Activated B cell treated with CpG ODN at 0.5 μM for 24 hours (primary cell): ENCODE measurements at regions not wholly inside any gene's neighbourhood (a gene's known extent, or its start where the extent isn't known, plus 50 kb on each side); places are given as distances from the start of the nearest gene placed in this dataset.

Source experiments
- ATAC-seq: fragments of 200-7000 bp; cut with Tn5 transposase; one replicate; pipeline ENCODE4 v1.10.0; 2021; ENCODE audit warnings: low read depth, mild to moderate bottlenecking, moderate library complexity
- CTCF ChIA-PET: fragments of 350-600 bp; sonication (Branson Sonifier 250); formaldehyde crosslinking; loops from one replicate; lab custom pipeline; 2021; ENCODE audit warnings: antibody characterized with exemption; lab: Charles Lee
- POLR2A ChIA-PET: fragments of 350-600 bp; sonication (Branson Sonifier 250); formaldehyde crosslinking; loops from one replicate; lab custom pipeline; 2021; ENCODE audit warnings: antibody characterized with exemption; lab: Charles Lee
- DNase-seq: peaks from one replicate; pipeline ENCODE4 v3.0.0; 2022
- H3K27ac Mint-ChIP-seq: one replicate; pipeline ENCODE4 v1.8.0; 2020; ENCODE audit warnings: mixed read lengths
- H3K27me3 Mint-ChIP-seq: one replicate; pipeline ENCODE4 v1.8.0; 2021; ENCODE audit warnings: mixed read lengths
- H3K36me3 Mint-ChIP-seq: one replicate; pipeline ENCODE4 v1.8.0; 2021; ENCODE audit warnings: low read depth, mixed read lengths
- H3K4me1 Mint-ChIP-seq: one replicate; pipeline ENCODE4 v1.8.0; 2021; ENCODE audit warnings: mixed read lengths
- H3K4me3 Mint-ChIP-seq: one replicate; pipeline ENCODE4 v1.8.0; 2020; ENCODE audit warnings: mild to moderate bottlenecking, mixed read lengths
- H3K9me3 Mint-ChIP-seq: one replicate; pipeline ENCODE4 v1.8.0; 2020; ENCODE audit warnings: mixed read lengths
- intact Hi-C: fragments of 100-400 bp; cut with micrococcal nuclease; formaldehyde crosslinking; loops from one replicate; pipeline ENCODE4 v1.15.1; 2024
- TF ChIP-seq, protein P1 (sequence below): fragments of 200-600 bp; IDR thresholded peaks from one replicate; pipeline ENCODE4 v1.8.0; 2022; ENCODE audit warnings: antibody characterized with exemption, mild to moderate bottlenecking

DNA sequence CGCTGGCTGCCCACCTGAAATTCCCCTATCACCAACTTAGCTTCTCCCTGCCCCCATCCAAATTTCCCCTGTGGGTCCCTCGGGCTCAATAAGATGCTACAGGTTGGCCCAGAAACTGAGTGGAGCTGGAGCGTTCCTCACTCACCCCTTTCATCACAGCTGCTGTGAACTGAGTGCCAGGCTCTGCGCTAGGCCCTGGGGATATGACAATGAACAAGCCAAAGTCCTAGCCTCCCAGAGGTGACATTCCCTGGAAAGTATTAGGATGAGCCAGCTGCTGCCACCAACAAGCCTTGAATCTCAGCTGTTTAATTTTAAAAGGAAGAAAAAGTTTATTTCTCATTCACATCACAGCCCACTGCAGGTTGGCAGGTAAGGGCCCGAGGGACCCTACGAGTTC is 86.6 kb upstream of the EYA2 start:
- Mint-ChIP-seq H3K9me3 (no peaks in the 10 kb centered on the region), H3K27ac (no peak overlapping the region), H3K27me3 (peaks cover 22% of the 10 kb centered on the region), H3K36me3 (no peaks in the 10 kb centered on the region), H3K4me3 (no peak overlapping the region), H3K4me1 (no peaks in the 10 kb centered on the region)
- ATAC-seq (no peak), DNase-seq (no peak)
- CTCF ChIA-PET: interaction anchor here (0.6 kb wide), 1 partner anchor 768 kb away, joined by 4 read pairs; no protein-coding TSS in a partner anchor
- TF ChIP-seq, protein P1, sequence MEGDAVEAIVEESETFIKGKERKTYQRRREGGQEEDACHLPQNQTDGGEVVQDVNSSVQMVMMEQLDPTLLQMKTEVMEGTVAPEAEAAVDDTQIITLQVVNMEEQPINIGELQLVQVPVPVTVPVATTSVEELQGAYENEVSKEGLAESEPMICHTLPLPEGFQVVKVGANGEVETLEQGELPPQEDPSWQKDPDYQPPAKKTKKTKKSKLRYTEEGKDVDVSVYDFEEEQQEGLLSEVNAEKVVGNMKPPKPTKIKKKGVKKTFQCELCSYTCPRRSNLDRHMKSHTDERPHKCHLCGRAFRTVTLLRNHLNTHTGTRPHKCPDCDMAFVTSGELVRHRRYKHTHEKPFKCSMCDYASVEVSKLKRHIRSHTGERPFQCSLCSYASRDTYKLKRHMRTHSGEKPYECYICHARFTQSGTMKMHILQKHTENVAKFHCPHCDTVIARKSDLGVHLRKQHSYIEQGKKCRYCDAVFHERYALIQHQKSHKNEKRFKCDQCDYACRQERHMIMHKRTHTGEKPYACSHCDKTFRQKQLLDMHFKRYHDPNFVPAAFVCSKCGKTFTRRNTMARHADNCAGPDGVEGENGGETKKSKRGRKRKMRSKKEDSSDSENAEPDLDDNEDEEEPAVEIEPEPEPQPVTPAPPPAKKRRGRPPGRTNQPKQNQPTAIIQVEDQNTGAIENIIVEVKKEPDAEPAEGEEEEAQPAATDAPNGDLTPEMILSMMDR: no peak
- intact Hi-C loops: no loop called here
- POLR2A ChIA-PET: no interaction called here

DNA sequence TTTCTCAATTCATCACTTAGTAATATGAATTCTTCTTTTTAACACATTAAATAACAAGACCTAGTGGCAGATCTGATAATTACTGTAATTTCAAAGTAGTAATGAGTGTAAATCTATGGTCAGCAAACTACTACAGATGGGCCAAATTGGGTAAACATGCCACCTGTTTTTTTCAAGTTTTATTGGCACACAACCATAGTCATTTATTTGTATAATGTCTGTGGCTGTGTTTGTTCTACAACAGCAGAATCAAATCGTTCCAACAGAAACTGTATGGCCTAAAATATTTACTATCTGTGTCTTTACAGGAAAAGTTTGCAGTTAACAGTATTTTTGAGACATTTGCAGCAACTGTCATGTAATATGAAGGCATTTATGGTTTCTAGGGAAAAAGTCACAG is 86.1 kb upstream of the EYA2 start:
- H3K27ac Mint-ChIP-seq: no peak overlapping the region
- no peak for DNase-seq
- ChIA-PET CTCF (interaction anchor here (0.6 kb wide), 1 partner anchor 769 kb away, joined by 4 read pairs; no protein-coding TSS in a partner anchor), POLR2A (no interaction called here)
- ATAC-seq: no peak
- intact Hi-C loops: no loop called here
- TF ChIP-seq, protein P1: no peak
- H3K27me3 Mint-ChIP-seq: peaks cover 23% of the 10 kb centered on the region
- no peak overlapping the region for H3K4me3 Mint-ChIP-seq
- H3K36me3 Mint-ChIP-seq: no peaks in the 10 kb centered on the region
- H3K4me1 Mint-ChIP-seq: no peaks in the 10 kb centered on the region
- H3K9me3 Mint-ChIP-seq: no peaks in the 10 kb centered on the region

DNA sequence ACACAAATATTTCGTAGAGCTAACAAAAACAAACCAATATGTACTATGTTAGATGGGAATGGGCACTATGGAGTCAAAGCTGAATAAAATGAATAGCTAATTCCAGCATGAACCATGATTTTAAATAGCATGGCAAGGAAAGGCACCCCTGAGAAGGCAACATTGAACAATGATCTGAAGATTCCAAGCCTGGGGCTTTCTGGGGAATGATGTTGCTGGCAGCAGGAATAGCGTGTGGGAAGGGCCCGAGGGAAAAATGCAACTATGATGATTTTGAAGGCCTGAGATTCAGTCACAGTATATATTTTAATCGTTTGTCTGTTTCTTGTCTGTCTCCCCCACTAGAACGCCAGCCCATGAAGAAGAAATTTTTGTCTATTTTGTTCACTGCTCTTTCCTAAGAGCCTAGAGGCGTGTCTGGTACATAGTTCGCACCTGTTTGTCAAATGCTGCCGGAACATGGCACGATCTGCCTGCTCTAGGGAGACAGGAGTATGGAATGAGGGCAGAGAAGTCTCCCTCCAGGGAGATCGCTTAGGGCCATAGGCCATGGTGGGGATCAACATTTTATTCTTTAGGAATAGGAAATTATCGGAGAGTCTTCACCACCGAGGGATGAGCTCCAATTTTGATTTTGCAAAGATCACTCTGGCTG is 84.8 kb upstream of the EYA2 start:
- CTCF ChIA-PET: no interaction called here
- DNase-seq (no peak), ATAC-seq (no peak)
- Mint-ChIP-seq H3K27me3 (peaks cover 19% of the 10 kb centered on the region), H3K9me3 (no peaks in the 10 kb centered on the region), H3K4me1 (no peaks in the 10 kb centered on the region), H3K36me3 (no peaks in the 10 kb centered on the region), H3K4me3 (no peak overlapping the region), H3K27ac (no peak overlapping the region)
- POLR2A ChIA-PET: no interaction called here
- intact Hi-C loops: no loop called here
- TF ChIP-seq, protein P1: no peak

GRCh38 chr20:46810448-46811223 is 84.0 kb upstream of the EYA2 start:
- Mint-ChIP-seq H3K4me1 (no peaks in the 10 kb centered on the region), H3K27me3 (peaks cover 24% of the 10 kb centered on the region), H3K36me3 (no peaks in the 10 kb centered on the region), H3K9me3 (peaks cover 1% of the 10 kb centered on the region), H3K27ac (no peak overlapping the region), H3K4me3 (no peak overlapping the region)
- no peak for ATAC-seq
- CTCF ChIA-PET: no interaction called here
- TF ChIP-seq, protein P1: no peak
- intact Hi-C loops: no loop called here
- POLR2A ChIA-PET: no interaction called here
- DNase-seq: no peak
